Hepatocyte (in vitro differentiated cells): ENCODE measurements at regions not wholly inside any gene's neighbourhood (a gene's known extent, or its start where the extent isn't known, plus 50 kb on each side); places are given as distances from the start of the nearest gene placed in this dataset.

Experiments
- DNase-seq: peaks from one replicate; pipeline ENCODE4 v3.0.0-alpha.2; 2016; ENCODE audit warnings: low spot score
- H2AFZ ChIP-seq: fragments of 200-600 bp; sonication (generic); 2 replicates; pipeline ENCODE4 v1.6.0; 2016; ENCODE audit warnings: antibody characterized with exemption, mild to moderate bottlenecking
- H3K27ac ChIP-seq: fragments of 200-600 bp; sonication (generic); 2 replicates; pipeline ENCODE4 v1.5.1; 2016; ENCODE audit warnings: mild to moderate bottlenecking
- H3K27me3 ChIP-seq: fragments of 200-600 bp; sonication (generic); 2 replicates; pipeline ENCODE4 v1.6.1; 2016
- H3K36me3 ChIP-seq: fragments of 200-600 bp; sonication (generic); replicated peaks from 2 replicates; pipeline ENCODE4 v1.5.1; 2016; ENCODE audit warnings: low read depth; ENCODE audit not compliant: insufficient read depth
- H3K4me1 ChIP-seq: fragments of 200-600 bp; sonication (generic); 2 replicates; pipeline ENCODE4 v1.5.1; 2016; ENCODE audit warnings: mild to moderate bottlenecking, moderate library complexity; ENCODE audit not compliant: insufficient read depth
- H3K4me2 ChIP-seq: fragments of 200-600 bp; sonication (generic); 2 replicates; pipeline ENCODE4 v1.6.0; 2016
- H3K4me3 ChIP-seq: fragments of 200-600 bp; sonication (generic); 2 replicates; pipeline ENCODE4 v1.5.1; 2016; ENCODE audit warnings: mild to moderate bottlenecking
- H3K79me2 ChIP-seq: fragments of 200-600 bp; sonication (generic); 2 replicates; pipeline ENCODE4 v1.6.0; 2017; ENCODE audit warnings: mild to moderate bottlenecking
- H3K9me2 ChIP-seq: fragments of 200-600 bp; sonication (generic); replicated peaks from 2 replicates; pipeline ENCODE4 v1.6.0; 2017; ENCODE audit warnings: mild to moderate bottlenecking; ENCODE audit not compliant: insufficient read depth
- H3K9me3 ChIP-seq: fragments of 200-600 bp; sonication (generic); 2 replicates; pipeline ENCODE4 v1.5.1; 2016; ENCODE audit warnings: low read depth, mild to moderate bottlenecking
- H4K20me1 ChIP-seq: fragments of 200-600 bp; sonication (generic); 2 replicates; pipeline ENCODE4 v1.6.0; 2016; ENCODE audit warnings: mild to moderate bottlenecking; ENCODE audit not compliant: insufficient read depth, poor library complexity, severe bottlenecking
- CTCF ChIP-seq: fragments of 200-600 bp; sonication (generic); IDR thresholded peaks from 2 replicates; pipeline ENCODE4 v1.5.1; 2016; ENCODE audit warnings: antibody characterized with exemption, mild to moderate bottlenecking; ENCODE audit not compliant: poor library complexity
- EZH2 ChIP-seq: fragments of 200-600 bp; sonication (generic); IDR thresholded peaks from 2 replicates; pipeline ENCODE4 v1.6.1; 2016; ENCODE audit warnings: antibody characterized with exemption, mild to moderate bottlenecking, borderline replicate concordance
- EZH2phosphoT487 ChIP-seq: fragments of 200-600 bp; sonication (generic); IDR thresholded peaks from one replicate; pipeline ENCODE4 v1.6.1; 2018; ENCODE audit warnings: antibody characterized with exemption, mild to moderate bottlenecking, low read depth, moderate library complexity; ENCODE audit not compliant: unreplicated experiment, severe bottlenecking
- WGBS: methylation state at CpG from one replicate; pipeline ENCODE4 v1.1.6; 2016; ENCODE audit warnings: low lambda C conversion rate; ENCODE audit errors: missing lambda C conversion rate; 5-methylcytosine and 5-hydroxymethylcytosine counted together

GRCh38 chr16:80012586-80012985, 412.0 kb upstream of the MAF start:
- Histone ChIP-seq H3K9me3 (no peaks in the 10 kb centered on the region), H2AFZ (no peak overlapping the region), H3K4me2 (no peak overlapping the region), H3K4me3 (no peak overlapping the region), H3K36me3 (no peaks in the 10 kb centered on the region), H3K79me2 (no peaks in the 10 kb centered on the region), H3K4me1 (no peaks in the 10 kb centered on the region), H3K27me3 (no peaks in the 10 kb centered on the region), H3K27ac (no peak overlapping the region), H3K9me2 (no peaks in the 10 kb centered on the region), H4K20me1 (no peaks in the 10 kb centered on the region)
- TF ChIP-seq EZH2 (no peak), EZH2phosphoT487 (no peak), CTCF (no peak)
- 77% methylated on average over 3 of the region's 3 CpGs for WGBS
- DNase-seq, result no peak

- H3K4me1 ChIP-seq, result no peaks in the 10 kb centered on the region
- DNase-seq, result no peak
- no peaks in the 10 kb centered on the region for H3K27me3 ChIP-seq
Measured at GRCh38 chr16:80009971-80010659, 409.6 kb upstream of the MAF start.

GRCh38 chr16:80008857-80009256, 408.3 kb upstream of the MAF start:
- Histone ChIP-seq H3K27me3 (no peaks in the 10 kb centered on the region), H3K4me2 (no peak overlapping the region), H3K36me3 (no peaks in the 10 kb centered on the region), H3K9me2 (no peaks in the 10 kb centered on the region), H3K4me3 (no peak overlapping the region), H3K27ac (no peak overlapping the region), H3K9me3 (no peaks in the 10 kb centered on the region), H4K20me1 (no peaks in the 10 kb centered on the region), H3K79me2 (no peaks in the 10 kb centered on the region), H2AFZ (no peak overlapping the region), H3K4me1 (no peaks in the 10 kb centered on the region)
- no peak for TF ChIP-seq CTCF
- TF ChIP-seq EZH2, result no peak
- no peak for TF ChIP-seq EZH2phosphoT487
- WGBS, result 96% methylated on average over 2 of the region's 2 CpGs
- DNase-seq, result no peak

More at GRCh38 chr16:80009971-80010659, 409.6 kb upstream of the MAF start:
- Histone ChIP-seq H3K9me2 (no peaks in the 10 kb centered on the region), H4K20me1 (no peaks in the 10 kb centered on the region), H2AFZ (no peak overlapping the region), H3K4me2 (no peak overlapping the region), H3K36me3 (no peaks in the 10 kb centered on the region), H3K9me3 (no peaks in the 10 kb centered on the region), H3K4me3 (no peak overlapping the region), H3K27ac (no peak overlapping the region), H3K79me2 (no peaks in the 10 kb centered on the region)
- TF ChIP-seq EZH2phosphoT487, result no peak
- TF ChIP-seq CTCF, result no peak
- TF ChIP-seq EZH2, result no peak
- 89% methylated on average over 3 of the region's 4 CpGs for WGBS
